Loucy (cell line): ENCODE measurements at regions not wholly inside any gene's neighbourhood (a gene's known extent, or its start where the extent isn't known, plus 50 kb on each side); places are given as distances from the start of the nearest gene placed in this dataset.

Experiments used
- H2AFZ ChIP-seq: fragments of 200-600 bp; sonication (generic); 2 replicates; pipeline ENCODE4 v1.6.0; 2016; ENCODE audit warnings: antibody characterized with exemption, mild to moderate bottlenecking, low read length, moderate library complexity
- H3F3A ChIP-seq: fragments of 200-600 bp; 2 replicates; pipeline ENCODE4 v1.6.0; 2016; ENCODE audit warnings: antibody characterized with exemption, low read depth, mild to moderate bottlenecking
- H3K27me3 ChIP-seq: fragments of 200-600 bp; sonication (generic); 2 replicates; pipeline ENCODE4 v1.6.1; 2014; ENCODE audit warnings: low read length, mild to moderate bottlenecking; ENCODE audit not compliant: insufficient read depth, poor library complexity, severe bottlenecking
- H3K36me3 ChIP-seq: fragments of 200-600 bp; sonication (generic); 2 replicates; pipeline ENCODE4 v1.6.1; 2016; ENCODE audit warnings: low read length; ENCODE audit not compliant: insufficient read depth
- H3K4me1 ChIP-seq: fragments of 200-600 bp; sonication (generic); 2 replicates; pipeline ENCODE4 v1.5.1; 2014; ENCODE audit warnings: low read length, mild to moderate bottlenecking; ENCODE audit not compliant: insufficient read depth, poor library complexity, severe bottlenecking
- H3K4me2 ChIP-seq: fragments of 200-600 bp; sonication (generic); 2 replicates; pipeline ENCODE4 v1.6.0; 2014; ENCODE audit warnings: antibody characterized with exemption, low read length, low read depth, mild to moderate bottlenecking; ENCODE audit not compliant: poor library complexity, severe bottlenecking
- H3K4me3 ChIP-seq: fragments of 200-600 bp; sonication (generic); 2 replicates; pipeline ENCODE4 v1.5.1; 2014; ENCODE audit warnings: low read length, mild to moderate bottlenecking, mixed read lengths; ENCODE audit not compliant: poor library complexity, severe bottlenecking
- H3K79me2 ChIP-seq: fragments of 200-600 bp; sonication (generic); 2 replicates; pipeline ENCODE4 v1.6.1; 2014; ENCODE audit warnings: low read length; ENCODE audit not compliant: insufficient read depth
- H3K9ac ChIP-seq: fragments of 200-600 bp; sonication (generic); 2 replicates; pipeline ENCODE4 v1.6.0; 2014; ENCODE audit warnings: mild to moderate bottlenecking, low read depth, low read length, moderate library complexity; ENCODE audit not compliant: poor library complexity, severe bottlenecking
- H3K9me2 ChIP-seq: fragments of 200-600 bp; sonication (generic); replicated peaks from 2 replicates; pipeline ENCODE4 v1.6.1; 2016; ENCODE audit warnings: low read depth, low read length, mixed read lengths
- H3K9me3 ChIP-seq: fragments of 200-600 bp; sonication (generic); 2 replicates; pipeline ENCODE4 v1.6.1; 2014; ENCODE audit warnings: mild to moderate bottlenecking, antibody characterized with exemption, low read length, low read depth; ENCODE audit not compliant: insufficient read depth
- H4K20me1 ChIP-seq: fragments of 200-600 bp; sonication (generic); 2 replicates; pipeline ENCODE4 v1.6.0; 2014; ENCODE audit warnings: antibody characterized with exemption, low read length, mild to moderate bottlenecking; ENCODE audit not compliant: insufficient read depth, poor library complexity, severe bottlenecking
- CTCF ChIP-seq: fragments of 200-600 bp; sonication (generic); conservative IDR thresholded peaks from 2 replicates; pipeline ENCODE4 v1.5.1; 2014; ENCODE audit warnings: mild to moderate bottlenecking, antibody characterized with exemption, low read length
- EZH2phosphoT487 ChIP-seq: fragments of 200-600 bp; IDR thresholded peaks from 2 replicates; pipeline ENCODE4 v1.6.1; 2018; ENCODE audit warnings: antibody characterized with exemption, mild to moderate bottlenecking, moderate library complexity, borderline replicate concordance

- Histone ChIP-seq H3K79me2 (no peaks in the 10 kb centered on the region), H3F3A (no peaks in the 10 kb centered on the region), H4K20me1 (no peaks in the 10 kb centered on the region), H3K27me3 (no peaks in the 10 kb centered on the region), H3K9me3 (no peaks in the 10 kb centered on the region), H3K9ac (no peak overlapping the region), H3K4me1 (no peaks in the 10 kb centered on the region), H3K4me2 (no peak overlapping the region), H3K9me2 (no peaks in the 10 kb centered on the region), H2AFZ (no peak overlapping the region), H3K4me3 (no peak overlapping the region), H3K36me3 (no peaks in the 10 kb centered on the region)
- TF ChIP-seq EZH2phosphoT487 (no peak), CTCF (no peak)
Measured at GRCh38 chr11:19511066-19511412, 201.6 kb upstream of the NAV2 start.

- no peaks in the 10 kb centered on the region for H3K79me2 ChIP-seq
- no peaks in the 10 kb centered on the region for H3K9me2 ChIP-seq
- H3K36me3 ChIP-seq = no peaks in the 10 kb centered on the region
- no peak overlapping the region for H3K4me3 ChIP-seq
- H4K20me1 ChIP-seq = no peaks in the 10 kb centered on the region
- H3K9me3 ChIP-seq = no peaks in the 10 kb centered on the region
- no peaks in the 10 kb centered on the region for H3F3A ChIP-seq
- TF ChIP-seq EZH2phosphoT487 = no peak
- TF ChIP-seq CTCF = no peak
- no peak overlapping the region for H3K4me2 ChIP-seq
- no peaks in the 10 kb centered on the region for H3K4me1 ChIP-seq
- H3K9ac ChIP-seq = no peak overlapping the region
- no peak overlapping the region for H2AFZ ChIP-seq
- H3K27me3 ChIP-seq = no peaks in the 10 kb centered on the region
Measured at GRCh38 chr11:19510468-19510867, 202.2 kb upstream of the NAV2 start.

DNA sequence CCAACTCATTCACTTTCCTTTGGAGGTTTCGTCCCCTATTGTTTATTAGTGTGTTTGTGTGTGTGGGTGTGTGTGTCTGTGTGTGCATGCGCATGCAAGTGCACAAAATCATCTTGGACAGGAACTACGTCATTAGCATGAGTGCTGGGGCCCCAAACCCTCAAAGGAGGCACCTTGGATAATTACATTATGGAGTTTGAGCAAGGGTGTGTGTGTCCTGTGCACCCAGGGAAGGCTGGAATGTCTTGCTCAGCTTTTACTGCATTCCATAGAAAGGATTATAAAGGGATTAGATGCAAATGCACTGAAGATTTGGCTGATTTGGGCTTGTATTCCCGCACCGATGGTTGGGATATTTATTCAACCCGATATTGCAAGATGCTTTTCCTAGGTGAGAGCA is 203.4 kb upstream of the NAV2 start:
- H3F3A ChIP-seq = no peaks in the 10 kb centered on the region
- H3K4me2 ChIP-seq = no peak overlapping the region
- no peaks in the 10 kb centered on the region for H3K79me2 ChIP-seq
- no peaks in the 10 kb centered on the region for H3K27me3 ChIP-seq
- no peaks in the 10 kb centered on the region for H3K9me2 ChIP-seq
- no peak for TF ChIP-seq EZH2phosphoT487
- no peak for TF ChIP-seq CTCF
- H3K9me3 ChIP-seq = no peaks in the 10 kb centered on the region
- H3K9ac ChIP-seq = no peak overlapping the region
- H2AFZ ChIP-seq = no peak overlapping the region
- no peaks in the 10 kb centered on the region for H3K36me3 ChIP-seq
- no peak overlapping the region for H3K4me3 ChIP-seq
- no peaks in the 10 kb centered on the region for H3K4me1 ChIP-seq
- no peaks in the 10 kb centered on the region for H4K20me1 ChIP-seq
